ENCODE measurements at regions not wholly inside any gene's neighbourhood (a gene's known extent, or its start where the extent isn't known, plus 50 kb on each side); places are given as distances from the start of the nearest gene placed in this dataset.
A peak's percentile ranks its signal among the peaks of the same experiment; 100 is the strongest.

- Histone ChIP-seq H3K4me3 (ENCODE audit: low read length in 2 of 2) (no peak overlapping the region), H3K9me3 (ENCODE audit: control insufficient read depth in 2 of 2, low read length in 2 of 2) (no peaks in the 10 kb centered on the region), H3K36me3 (ENCODE audit: control insufficient read depth in 2 of 2, insufficient read depth in 2 of 2, low read length in 2 of 2) (no peaks in the 10 kb centered on the region), H3K27ac (ENCODE audit: low read length) (peak overlapping the region; percentile 53), H3K4me1 (ENCODE audit: control insufficient read depth, insufficient read depth, low read length) (peaks cover 6% of the 10 kb centered on the region), H3K9ac (ENCODE audit: low read length in 2 of 2) (no peak overlapping the region), H3K27me3 (ENCODE audit: control insufficient read depth in 1 of 2, insufficient read depth in 2 of 2, low read length in 2 of 2) (no peaks in the 10 kb centered on the region)
Measured at GRCh38 chr14:34120185-34120977, 169.5 kb upstream of the EGLN3 start.

GRCh38 chr14:34119107-34119858 is 168.4 kb upstream of the EGLN3 start:
- Histone ChIP-seq H3K9ac (ENCODE audit: low read length in 2 of 2) (no peak overlapping the region), H3K27ac (ENCODE audit: low read length) (peak overlapping the region; percentile 53), H3K9me3 (ENCODE audit: control insufficient read depth in 2 of 2, low read length in 2 of 2) (no peaks in the 10 kb centered on the region), H3K4me3 (ENCODE audit: low read length in 2 of 2) (no peak overlapping the region), H3K4me1 (ENCODE audit: control insufficient read depth, insufficient read depth, low read length) (peaks cover 6% of the 10 kb centered on the region), H3K27me3 (ENCODE audit: control insufficient read depth in 1 of 2, insufficient read depth in 2 of 2, low read length in 2 of 2) (no peaks in the 10 kb centered on the region), H3K36me3 (ENCODE audit: control insufficient read depth in 2 of 2, insufficient read depth in 2 of 2, low read length in 2 of 2) (no peaks in the 10 kb centered on the region)

- Histone ChIP-seq H3K36me3 (ENCODE audit: control insufficient read depth in 2 of 2, insufficient read depth in 2 of 2, low read length in 2 of 2) (no peaks in the 10 kb centered on the region), H3K27me3 (ENCODE audit: control insufficient read depth in 1 of 2, insufficient read depth in 2 of 2, low read length in 2 of 2) (no peaks in the 10 kb centered on the region), H3K9me3 (ENCODE audit: control insufficient read depth in 2 of 2, low read length in 2 of 2) (no peaks in the 10 kb centered on the region), H3K9ac (ENCODE audit: low read length in 2 of 2) (no peak overlapping the region), H3K4me3 (ENCODE audit: low read length in 2 of 2) (no peak overlapping the region), H3K27ac (ENCODE audit: low read length) (no peak overlapping the region), H3K4me1 (ENCODE audit: control insufficient read depth, insufficient read depth, low read length) (peaks cover 3% of the 10 kb centered on the region)
Measured at GRCh38 chr14:34113991-34114390, 163.1 kb upstream of the EGLN3 start.

GRCh38 chr14:34113005-34113511 is 162.2 kb upstream of the EGLN3 start:
- H3K27me3 ChIP-seq (ENCODE audit: control insufficient read depth in 1 of 2, insufficient read depth in 2 of 2, low read length in 2 of 2): no peaks in the 10 kb centered on the region
- H3K9ac ChIP-seq (ENCODE audit: low read length in 2 of 2): no peak overlapping the region
- H3K36me3 ChIP-seq (ENCODE audit: control insufficient read depth in 2 of 2, insufficient read depth in 2 of 2, low read length in 2 of 2): no peaks in the 10 kb centered on the region
- H3K9me3 ChIP-seq (ENCODE audit: control insufficient read depth in 2 of 2, low read length in 2 of 2): no peaks in the 10 kb centered on the region
- no peak overlapping the region for H3K4me3 ChIP-seq (ENCODE audit: low read length in 2 of 2)
- H3K4me1 ChIP-seq (ENCODE audit: control insufficient read depth, insufficient read depth, low read length): no peaks in the 10 kb centered on the region
- H3K27ac ChIP-seq (ENCODE audit: low read length): no peak overlapping the region

GRCh38 chr14:34111953-34112352 is 161.1 kb upstream of the EGLN3 start:
- Histone ChIP-seq H3K9me3 (ENCODE audit: control insufficient read depth in 2 of 2, low read length in 2 of 2) (no peaks in the 10 kb centered on the region), H3K9ac (ENCODE audit: low read length in 2 of 2) (no peak overlapping the region), H3K27me3 (ENCODE audit: control insufficient read depth in 1 of 2, insufficient read depth in 2 of 2, low read length in 2 of 2) (no peaks in the 10 kb centered on the region), H3K4me1 (ENCODE audit: control insufficient read depth, insufficient read depth, low read length) (no peaks in the 10 kb centered on the region), H3K27ac (ENCODE audit: low read length) (no peak overlapping the region), H3K4me3 (ENCODE audit: low read length in 2 of 2) (no peak overlapping the region), H3K36me3 (ENCODE audit: control insufficient read depth in 2 of 2, insufficient read depth in 2 of 2, low read length in 2 of 2) (no peaks in the 10 kb centered on the region)

GRCh38 chr14:34111505-34111904 is 160.6 kb upstream of the EGLN3 start:
- H3K4me3 ChIP-seq (ENCODE audit: low read length in 2 of 2): no peak overlapping the region
- no peak overlapping the region for H3K27ac ChIP-seq (ENCODE audit: low read length)
- no peak overlapping the region for H3K9ac ChIP-seq (ENCODE audit: low read length in 2 of 2)
- no peaks in the 10 kb centered on the region for H3K9me3 ChIP-seq (ENCODE audit: control insufficient read depth in 2 of 2, low read length in 2 of 2)
- H3K36me3 ChIP-seq (ENCODE audit: control insufficient read depth in 2 of 2, insufficient read depth in 2 of 2, low read length in 2 of 2): no peaks in the 10 kb centered on the region
- no peaks in the 10 kb centered on the region for H3K4me1 ChIP-seq (ENCODE audit: control insufficient read depth, insufficient read depth, low read length)
- no peaks in the 10 kb centered on the region for H3K27me3 ChIP-seq (ENCODE audit: control insufficient read depth in 1 of 2, insufficient read depth in 2 of 2, low read length in 2 of 2)

GRCh38 chr14:34110531-34110930 is 159.7 kb upstream of the EGLN3 start:
- H3K9me3 ChIP-seq (ENCODE audit: control insufficient read depth in 2 of 2, low read length in 2 of 2): no peaks in the 10 kb centered on the region
- H3K4me1 ChIP-seq (ENCODE audit: control insufficient read depth, insufficient read depth, low read length): no peaks in the 10 kb centered on the region
- no peak overlapping the region for H3K27ac ChIP-seq (ENCODE audit: low read length)
- H3K27me3 ChIP-seq (ENCODE audit: control insufficient read depth in 1 of 2, insufficient read depth in 2 of 2, low read length in 2 of 2): no peaks in the 10 kb centered on the region
- no peak overlapping the region for H3K9ac ChIP-seq (ENCODE audit: low read length in 2 of 2)
- H3K4me3 ChIP-seq (ENCODE audit: low read length in 2 of 2): no peak overlapping the region
- H3K36me3 ChIP-seq (ENCODE audit: control insufficient read depth in 2 of 2, insufficient read depth in 2 of 2, low read length in 2 of 2): no peaks in the 10 kb centered on the region

GRCh38 chr14:34107441-34107840 is 156.6 kb upstream of the EGLN3 start:
- Histone ChIP-seq H3K27me3 (ENCODE audit: control insufficient read depth in 1 of 2, insufficient read depth in 2 of 2, low read length in 2 of 2) (no peaks in the 10 kb centered on the region), H3K4me3 (ENCODE audit: low read length in 2 of 2) (no peak overlapping the region), H3K4me1 (ENCODE audit: control insufficient read depth, insufficient read depth, low read length) (peaks cover 8% of the 10 kb centered on the region), H3K9me3 (ENCODE audit: control insufficient read depth in 2 of 2, low read length in 2 of 2) (no peaks in the 10 kb centered on the region), H3K9ac (ENCODE audit: low read length in 2 of 2) (no peak overlapping the region), H3K27ac (ENCODE audit: low read length) (no peak overlapping the region), H3K36me3 (ENCODE audit: control insufficient read depth in 2 of 2, insufficient read depth in 2 of 2, low read length in 2 of 2) (no peaks in the 10 kb centered on the region)

GRCh38 chr14:34106310-34106709 is 155.4 kb upstream of the EGLN3 start:
- Histone ChIP-seq H3K36me3 (ENCODE audit: control insufficient read depth in 2 of 2, insufficient read depth in 2 of 2, low read length in 2 of 2) (no peaks in the 10 kb centered on the region), H3K27ac (ENCODE audit: low read length) (no peak overlapping the region), H3K4me3 (ENCODE audit: low read length in 2 of 2) (no peak overlapping the region), H3K4me1 (ENCODE audit: control insufficient read depth, insufficient read depth, low read length) (peaks cover 8% of the 10 kb centered on the region), H3K27me3 (ENCODE audit: control insufficient read depth in 1 of 2, insufficient read depth in 2 of 2, low read length in 2 of 2) (no peaks in the 10 kb centered on the region), H3K9me3 (ENCODE audit: control insufficient read depth in 2 of 2, low read length in 2 of 2) (no peaks in the 10 kb centered on the region), H3K9ac (ENCODE audit: low read length in 2 of 2) (no peak overlapping the region)

- peaks cover 8% of the 10 kb centered on the region for H3K4me1 ChIP-seq (ENCODE audit: control insufficient read depth, insufficient read depth, low read length)
- H3K4me3 ChIP-seq (ENCODE audit: low read length in 2 of 2): no peak overlapping the region
- H3K9ac ChIP-seq (ENCODE audit: low read length in 2 of 2): no peak overlapping the region
- no peaks in the 10 kb centered on the region for H3K27me3 ChIP-seq (ENCODE audit: control insufficient read depth in 1 of 2, insufficient read depth in 2 of 2, low read length in 2 of 2)
- H3K27ac ChIP-seq (ENCODE audit: low read length): no peak overlapping the region
- H3K36me3 ChIP-seq (ENCODE audit: control insufficient read depth in 2 of 2, insufficient read depth in 2 of 2, low read length in 2 of 2): no peaks in the 10 kb centered on the region
- no peaks in the 10 kb centered on the region for H3K9me3 ChIP-seq (ENCODE audit: control insufficient read depth in 2 of 2, low read length in 2 of 2)
Measured at GRCh38 chr14:34104489-34105397, 153.9 kb upstream of the EGLN3 start.

Measured in stomach smooth muscle (tissue), 2 donors.